NCI-H2081 treated with DMSO at 0.1 percent for 48 hours (cell line): ENCODE measurements at regions not wholly inside any gene's neighbourhood (a gene's known extent, or its start where the extent isn't known, plus 50 kb on each side); places are given as distances from the start of the nearest gene placed in this dataset.
"Not testable (repeated sequence)": the region's sequence is repeated elsewhere in the genome, so short reads cannot be mapped to it uniquely, and the experiment has no call there.

ENCODE experiments used
- DNase-seq: peaks from one replicate; lab custom pipeline; 2025; lab: John Stamatoyannopoulos, UW

DNA sequence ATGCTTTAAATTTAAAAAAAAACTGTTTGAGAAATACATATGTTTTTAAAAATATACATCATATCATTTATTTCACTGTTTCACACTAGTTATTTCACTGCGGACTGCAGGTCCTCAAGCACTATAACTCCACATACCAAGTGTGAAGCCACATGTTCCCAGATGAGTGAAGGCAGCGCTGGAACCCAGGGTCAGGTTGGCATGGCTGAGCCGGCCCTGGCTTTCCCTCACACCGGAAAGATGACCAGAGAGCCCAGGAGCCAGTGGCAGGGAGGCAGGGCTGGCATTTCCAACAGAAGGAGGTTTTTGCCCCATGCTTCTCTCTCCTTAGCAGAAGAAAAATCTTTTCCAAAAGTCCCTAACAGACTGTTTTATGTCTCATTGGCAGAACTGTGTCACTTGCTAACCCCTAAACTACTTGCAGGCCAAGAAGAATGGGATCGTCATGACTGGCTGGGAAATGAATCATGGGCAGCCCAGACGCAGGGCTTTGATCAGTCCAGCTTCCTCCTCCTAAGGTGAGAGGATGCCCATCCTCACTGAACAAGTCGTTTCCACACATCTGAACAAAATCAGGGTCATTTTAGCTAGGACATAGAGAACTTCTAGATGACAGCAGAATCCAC lies 287.6 kb upstream of the HNRNPA3 start:
- no peak for DNase-seq

DNA sequence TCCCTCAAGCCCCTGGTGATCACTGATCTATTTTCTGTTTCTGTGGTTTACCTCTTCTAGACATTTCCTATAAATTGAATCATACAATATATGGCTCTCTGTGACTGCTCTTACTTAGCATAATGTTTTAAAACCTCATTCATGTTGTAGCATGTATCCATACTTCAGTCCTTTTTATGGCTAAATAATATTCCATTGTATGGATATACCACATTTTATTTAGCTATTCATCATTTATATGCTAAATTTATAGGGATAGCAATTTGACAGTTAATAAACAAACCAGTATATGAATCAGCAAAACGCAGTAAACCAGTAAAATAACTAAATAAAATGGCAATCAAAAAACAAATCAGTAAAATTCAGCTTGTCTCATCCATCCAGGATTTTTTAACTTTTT lies 286.1 kb upstream of the HNRNPA3 start:
- no peak for DNase-seq

GRCh38 chr2:176929387-176929786 lies 283.2 kb upstream of the HNRNPA3 start:
- DNase-seq: not testable (repeated sequence)

DNA sequence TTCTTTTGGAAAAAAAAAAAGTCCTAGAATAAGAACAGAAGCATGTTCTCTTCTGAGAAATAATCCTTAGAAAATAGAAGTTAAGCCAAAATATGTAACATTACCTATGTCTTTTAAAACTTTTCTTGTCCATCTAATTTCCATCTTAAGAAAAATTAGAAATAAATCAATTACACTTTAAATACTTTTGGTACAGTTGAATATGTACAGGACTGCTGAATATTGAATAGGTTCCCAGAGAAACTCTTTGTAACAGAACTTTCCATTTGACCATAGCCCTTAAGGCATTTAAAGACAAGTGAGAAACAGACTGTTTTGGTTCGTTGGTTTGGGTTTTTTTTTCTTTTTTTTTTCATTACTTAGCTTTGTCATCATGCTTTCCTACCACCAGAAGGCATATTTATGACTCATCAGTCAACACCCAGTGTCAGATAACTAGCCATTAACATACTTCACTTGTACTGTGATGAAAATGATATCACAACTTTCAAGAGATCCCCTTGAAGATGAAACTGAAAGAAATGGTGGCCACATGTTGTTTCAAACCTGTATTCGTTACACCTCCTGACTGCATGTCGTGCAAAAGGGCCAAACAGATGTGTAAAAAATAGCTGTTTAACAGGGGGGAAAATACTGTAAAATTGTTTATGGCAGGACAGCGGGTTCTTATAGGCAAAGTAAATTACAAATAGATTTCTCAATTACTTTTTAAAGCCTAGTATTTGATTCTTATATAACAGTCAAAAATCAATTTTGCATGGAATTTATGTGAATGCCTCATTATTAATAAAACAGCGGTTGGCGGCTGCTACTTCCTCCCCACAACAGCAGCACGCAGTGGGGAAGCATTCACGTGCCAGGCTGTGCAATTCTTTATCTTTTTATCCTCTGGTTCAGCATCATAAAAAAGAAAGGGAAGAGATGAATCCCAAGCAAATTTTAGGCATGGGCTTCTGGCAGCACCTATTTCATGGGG lies 280.7 kb upstream of the HNRNPA3 start:
- DNase-seq: no peak

DNA sequence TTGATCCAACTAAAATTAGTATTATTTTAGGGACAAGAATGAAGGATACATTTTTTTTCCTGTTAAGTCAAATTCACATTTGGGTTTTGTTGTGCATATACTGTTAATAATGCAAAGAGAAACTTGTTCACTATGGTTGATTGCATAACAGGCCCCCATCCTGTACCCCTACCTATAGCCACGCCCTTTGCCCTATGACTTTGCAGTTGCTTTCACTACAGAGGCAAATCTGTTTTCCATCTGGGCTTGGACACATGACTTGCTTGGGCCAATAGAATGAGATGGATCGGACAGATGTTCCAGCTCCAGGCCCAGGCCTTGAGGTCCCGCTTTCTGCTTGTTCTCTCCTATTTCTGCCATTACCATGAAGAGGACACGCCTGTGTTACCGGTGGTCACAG lies 278.5 kb upstream of the HNRNPA3 start:
- no peak for DNase-seq

DNA sequence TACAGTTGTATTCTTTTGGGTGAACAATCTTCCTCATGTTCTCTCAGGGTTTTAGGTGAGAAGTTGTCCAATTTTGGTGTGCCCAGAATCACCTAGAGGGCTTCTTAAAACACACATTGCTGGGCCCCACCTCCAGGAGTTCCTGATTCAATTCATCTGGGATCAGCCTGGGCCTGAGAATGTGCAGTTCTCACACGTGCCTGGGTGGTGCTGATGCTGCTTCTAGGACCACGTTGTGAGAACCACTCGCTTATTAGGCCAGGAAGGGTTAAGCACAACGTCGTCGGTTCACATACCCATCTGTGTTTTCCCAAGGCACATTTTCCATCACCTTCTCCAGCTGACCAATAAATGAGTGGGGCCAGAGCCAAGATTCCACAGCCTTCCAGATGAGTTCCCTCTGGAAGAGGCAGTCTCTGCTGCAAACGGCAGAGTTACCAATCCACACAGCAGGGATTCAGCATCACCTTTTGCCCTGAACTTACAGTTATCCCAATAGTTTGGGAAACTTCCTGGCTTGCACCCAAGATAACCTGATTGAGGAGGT lies 277.7 kb upstream of the HNRNPA3 start:
- no peak for DNase-seq

DNA sequence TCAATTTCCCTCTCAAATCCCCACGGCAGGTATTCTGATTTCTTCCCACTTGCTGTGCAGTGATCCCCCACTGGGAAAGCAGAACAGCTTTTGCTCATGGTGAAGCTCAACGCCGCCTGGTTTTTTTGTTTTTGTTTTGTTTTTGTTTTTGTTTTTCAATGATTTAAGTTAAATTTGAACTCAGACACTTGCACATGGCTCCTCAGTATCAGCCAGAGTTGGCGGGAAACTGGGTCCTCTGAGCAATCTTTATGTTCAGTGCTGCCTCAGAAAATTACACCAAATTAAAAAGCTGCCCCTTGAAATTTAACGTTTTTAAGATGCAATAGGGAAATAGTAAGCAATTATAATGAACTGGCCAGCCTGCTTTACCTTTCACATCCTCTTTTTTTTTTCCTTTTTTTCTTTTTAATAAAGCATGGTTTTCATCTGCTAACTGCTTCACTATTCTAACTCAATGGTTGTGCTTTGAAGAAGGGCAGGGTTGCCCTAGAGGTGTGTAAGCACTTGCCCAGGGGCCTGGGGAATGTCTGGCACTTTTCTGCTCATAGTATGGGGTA lies 277.0 kb upstream of the HNRNPA3 start:
- no peak for DNase-seq

GRCh38 chr2:176936410-176936809 lies 276.2 kb upstream of the HNRNPA3 start:
- DNase-seq: no peak

DNA sequence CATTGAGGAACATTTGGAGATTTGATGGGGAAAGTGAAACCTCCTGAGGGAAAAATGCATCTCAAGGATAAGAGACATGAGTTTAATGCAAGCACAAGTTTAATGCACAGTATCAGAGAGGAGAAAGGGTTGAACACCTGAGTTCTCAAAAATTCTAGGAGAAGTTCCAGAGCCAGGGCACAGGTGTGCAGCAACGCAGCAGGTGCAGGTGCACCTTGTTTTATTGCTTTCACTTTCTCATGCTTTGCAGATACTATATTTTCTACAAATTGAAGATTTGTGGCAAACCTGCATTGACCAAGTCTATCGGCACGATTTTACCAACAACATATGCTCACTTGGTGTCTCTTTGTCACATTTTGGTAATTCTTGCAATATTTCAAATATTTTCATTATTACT lies 267.6 kb upstream of the HNRNPA3 start:
- no peak for DNase-seq

DNA sequence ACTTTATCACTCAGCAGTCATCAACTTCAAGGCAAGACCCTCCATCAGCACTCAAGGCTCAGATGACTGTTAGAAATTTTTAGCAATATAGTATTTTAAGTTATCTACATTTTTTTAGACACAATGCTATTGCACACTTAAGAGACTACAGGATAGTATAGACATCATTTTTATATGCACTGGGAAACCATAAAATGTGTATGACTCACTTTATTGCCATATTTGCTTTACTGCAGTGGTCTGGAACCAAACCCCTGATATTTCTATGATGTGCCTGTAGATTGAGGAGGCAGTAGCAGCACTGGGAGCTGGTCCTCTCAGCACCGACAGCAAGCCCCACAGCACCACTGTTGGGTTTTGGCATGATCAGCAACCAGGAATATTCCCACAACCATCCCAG lies 264.8 kb upstream of the HNRNPA3 start:
- DNase-seq: no peak

GRCh38 chr2:176951218-176951617 lies 261.4 kb upstream of the HNRNPA3 start:
- not testable (repeated sequence) for DNase-seq

GRCh38 chr2:176956791-176957190 lies 255.8 kb upstream of the HNRNPA3 start:
- DNase-seq: no peak

GRCh38 chr2:176959614-176960013 lies 253.0 kb upstream of the HNRNPA3 start:
- no peak for DNase-seq

DNA sequence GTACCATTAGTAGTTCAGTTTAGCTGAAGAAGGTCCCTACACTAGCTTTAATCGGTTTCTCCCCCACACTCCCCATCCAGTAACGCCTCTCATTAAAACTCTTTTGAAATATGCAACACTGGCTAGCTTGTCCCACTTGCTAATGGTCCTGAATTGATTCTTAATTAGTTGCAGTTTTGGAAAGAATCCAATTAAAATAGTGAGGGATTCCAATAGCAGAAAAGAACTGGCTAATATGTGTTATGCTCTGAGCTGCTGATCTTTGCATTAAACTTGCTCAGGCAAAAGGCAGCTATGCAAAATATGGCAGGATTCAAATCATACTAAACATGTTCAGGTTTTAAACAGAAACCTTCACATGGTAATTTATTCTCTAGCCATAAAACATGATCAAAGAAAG lies 252.5 kb upstream of the HNRNPA3 start:
- DNase-seq: no peak

- DNase-seq: no peak
Observed at GRCh38 chr2:176960736-176961520, 251.7 kb upstream of the HNRNPA3 start.

DNA sequence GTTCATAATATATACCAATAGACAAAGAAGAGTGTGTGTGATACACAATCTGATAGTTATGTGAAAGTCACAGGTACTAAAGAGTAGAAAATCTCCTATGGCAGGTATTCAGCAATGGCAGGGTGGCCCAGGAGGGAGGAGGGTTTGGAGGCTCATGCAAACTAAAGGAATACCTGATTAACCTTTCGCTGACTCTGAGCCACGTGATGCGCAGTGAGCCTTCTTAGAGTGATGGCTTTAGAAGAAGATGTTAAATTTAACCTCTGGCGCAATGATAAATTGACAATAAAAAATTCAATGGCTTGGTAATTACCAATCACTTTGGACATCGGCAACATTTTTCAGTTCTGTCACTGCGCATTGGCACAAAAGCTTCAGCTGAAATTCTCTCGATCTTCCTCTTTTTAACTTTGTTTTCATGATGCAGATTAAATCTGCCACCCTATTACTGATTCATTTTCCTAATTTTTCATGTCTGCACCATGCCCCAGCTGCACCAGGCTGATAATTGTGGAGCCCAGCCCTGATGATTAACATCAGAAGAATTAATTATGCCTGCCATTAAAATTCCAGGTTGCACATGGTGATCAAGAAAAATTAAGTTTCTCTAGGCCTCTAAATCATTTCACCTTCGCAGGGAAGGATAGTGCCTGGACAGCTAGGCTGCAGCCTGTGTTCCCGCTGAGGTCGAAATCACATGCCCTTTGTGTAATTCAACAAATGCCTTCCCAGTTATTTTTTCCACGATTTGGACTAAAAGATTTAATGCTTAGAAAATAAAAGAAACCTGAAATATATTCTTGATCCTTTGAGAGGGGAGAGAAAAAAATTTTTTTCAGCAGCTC lies 250.6 kb upstream of the HNRNPA3 start:
- no peak for DNase-seq

DNA sequence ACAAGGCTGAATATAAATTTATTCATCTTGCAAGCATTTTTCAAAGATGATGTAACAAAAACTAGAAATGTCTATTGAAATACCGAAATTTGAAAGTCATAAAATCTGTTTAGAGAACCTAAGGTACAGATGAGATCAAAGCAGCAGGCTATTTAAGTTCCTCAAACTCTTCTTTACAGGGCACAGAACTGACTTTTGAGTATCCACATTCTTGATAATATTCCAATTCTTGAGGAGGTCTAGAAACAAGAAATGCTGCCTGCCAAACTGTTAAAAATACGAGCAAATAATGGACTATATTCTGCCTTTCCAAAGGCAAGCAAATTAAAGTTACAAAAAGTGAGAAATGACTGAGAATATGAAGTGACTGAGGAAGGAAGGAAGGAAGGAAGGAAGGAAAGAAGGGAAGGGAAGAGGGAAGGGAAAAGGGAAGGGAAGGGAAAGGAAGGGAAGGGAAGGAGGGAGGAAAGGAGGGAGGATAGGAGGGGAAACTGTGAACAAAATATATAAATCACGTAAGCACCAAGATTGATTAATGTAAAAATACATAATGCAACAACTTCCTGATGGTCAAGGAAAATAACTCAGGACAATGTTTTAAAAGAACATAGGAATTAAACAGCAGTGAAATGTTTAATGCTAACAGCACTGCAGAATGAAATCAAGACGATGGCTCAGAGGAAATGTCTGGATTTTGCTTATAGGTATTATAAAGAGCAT lies 248.9 kb upstream of the HNRNPA3 start:
- DNase-seq: no peak

DNA sequence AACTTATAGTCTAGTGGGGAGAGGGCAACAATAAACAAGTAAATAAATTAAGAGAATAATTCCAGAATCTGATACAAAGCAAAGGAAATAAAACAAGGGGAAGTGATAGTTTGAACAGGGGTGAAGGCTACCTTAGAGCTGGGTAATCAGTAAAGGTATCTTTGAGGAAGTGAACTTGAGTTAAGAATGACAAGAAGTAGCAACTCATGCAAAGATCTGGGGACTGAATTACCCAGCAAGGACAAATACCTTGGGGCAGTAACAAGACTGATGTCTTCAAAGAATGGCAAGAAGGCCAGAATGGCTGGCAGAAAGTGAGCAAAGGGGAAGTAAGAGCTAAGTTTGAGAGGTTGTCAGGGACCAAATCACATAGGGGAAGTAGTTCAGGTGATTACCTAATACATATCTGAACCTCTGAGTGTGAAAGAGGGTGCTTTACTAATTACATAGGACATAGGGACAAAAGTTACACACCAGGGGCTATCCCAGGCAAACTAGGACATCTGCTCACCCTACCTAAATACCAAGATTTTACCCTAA lies 244.6 kb upstream of the HNRNPA3 start:
- no peak for DNase-seq

- no peak for DNase-seq
Observed at GRCh38 chr2:176969642-176970359, 242.8 kb upstream of the HNRNPA3 start.
